DOHH2 (cell line): ENCODE measurements at regions not wholly inside any gene's neighbourhood (a gene's known extent, or its start where the extent isn't known, plus 50 kb on each side); places are given as distances from the start of the nearest gene placed in this dataset.

Experiments
- H3F3A ChIP-seq: fragments of 200-600 bp; sonication (generic), shearing (Covaris generic); 2 replicates; pipeline ENCODE4 v1.6.0; 2016; ENCODE audit warnings: antibody characterized with exemption, mild to moderate bottlenecking; ENCODE audit not compliant: control insufficient read depth, insufficient read depth
- H3K27ac ChIP-seq: fragments of 200-600 bp; sonication (generic); 2 replicates; pipeline ENCODE4 v1.5.1; 2014; ENCODE audit warnings: low read depth, mild to moderate bottlenecking, low read length, moderate library complexity
- H3K27me3 ChIP-seq: fragments of 200-600 bp; sonication (generic); 2 replicates; pipeline ENCODE4 v1.6.1; 2014; ENCODE audit warnings: mild to moderate bottlenecking, low read length, mixed read lengths; ENCODE audit not compliant: control insufficient read depth
- H3K36me3 ChIP-seq: fragments of 200-600 bp; sonication (generic); 2 replicates; pipeline ENCODE4 v1.6.1; 2014; ENCODE audit warnings: mild to moderate bottlenecking, low read length, moderate library complexity, mixed read lengths; ENCODE audit not compliant: control insufficient read depth
- H3K4me1 ChIP-seq: fragments of 200-600 bp; sonication (generic); 2 replicates; pipeline ENCODE4 v1.6.1; 2014; ENCODE audit warnings: mild to moderate bottlenecking, low read length, mixed read lengths; ENCODE audit not compliant: control insufficient read depth
- H3K4me2 ChIP-seq: fragments of 200-600 bp; sonication (generic); 2 replicates; pipeline ENCODE4 v1.6.0; 2014; ENCODE audit warnings: mild to moderate bottlenecking, low read length, moderate library complexity
- H3K4me3 ChIP-seq: fragments of 200-600 bp; sonication (generic); 2 replicates; pipeline ENCODE4 v1.5.1; 2014; ENCODE audit warnings: mild to moderate bottlenecking, low read length, mixed read lengths
- H3K79me2 ChIP-seq: fragments of 200-600 bp; sonication (generic); 2 replicates; pipeline ENCODE4 v1.6.1; 2014; ENCODE audit warnings: mild to moderate bottlenecking, low read length, mixed read lengths; ENCODE audit not compliant: control insufficient read depth
- H3K9me2 ChIP-seq: fragments of 200-600 bp; sonication (generic); replicated peaks from 2 replicates; pipeline ENCODE4 v1.6.1; 2014; ENCODE audit warnings: mild to moderate bottlenecking, low read length, mixed read lengths; ENCODE audit not compliant: control insufficient read depth
- H3K9me3 ChIP-seq: fragments of 200-600 bp; sonication (generic); 2 replicates; pipeline ENCODE4 v1.6.1; 2014; ENCODE audit warnings: antibody characterized with exemption, low read length, mixed read lengths; ENCODE audit not compliant: control insufficient read depth, insufficient read depth
- H4K20me1 ChIP-seq: fragments of 200-600 bp; sonication (generic); 2 replicates; pipeline ENCODE4 v1.6.0; 2014; ENCODE audit warnings: low read depth, mild to moderate bottlenecking, antibody characterized with exemption, low read length, moderate library complexity; ENCODE audit not compliant: control insufficient read depth, insufficient read depth
- CTCF ChIP-seq: fragments of 200-600 bp; sonication (generic); IDR thresholded peaks from one replicate; pipeline ENCODE4 v1.5.1; 2014; ENCODE audit warnings: antibody characterized with exemption, mild to moderate bottlenecking, low read depth, low read length; ENCODE audit not compliant: poor library complexity, severe bottlenecking
- EZH2phosphoT487 ChIP-seq: fragments of 200-600 bp; sonication (generic); IDR thresholded peaks from 2 replicates; pipeline ENCODE4 v1.6.1; 2017; ENCODE audit warnings: borderline replicate concordance, mild to moderate bottlenecking, antibody characterized with exemption, low read length, moderate library complexity, mixed read lengths

GRCh38 chr10:121115154-121115553 lies 264.0 kb downstream of the WDR11 start:
- Histone ChIP-seq H3K27ac (no peak overlapping the region), H3K4me2 (no peak overlapping the region), H3K4me1 (no peaks in the 10 kb centered on the region), H3K36me3 (no peaks in the 10 kb centered on the region), H3K79me2 (no peaks in the 10 kb centered on the region), H3K9me2 (no peaks in the 10 kb centered on the region), H4K20me1 (no peaks in the 10 kb centered on the region), H3F3A (no peaks in the 10 kb centered on the region), H3K9me3 (no peaks in the 10 kb centered on the region), H3K4me3 (no peak overlapping the region), H3K27me3 (no peaks in the 10 kb centered on the region; the same call in 1 of the 2 replicates)
- TF ChIP-seq EZH2phosphoT487 (no peak), CTCF (no peak)

DNA sequence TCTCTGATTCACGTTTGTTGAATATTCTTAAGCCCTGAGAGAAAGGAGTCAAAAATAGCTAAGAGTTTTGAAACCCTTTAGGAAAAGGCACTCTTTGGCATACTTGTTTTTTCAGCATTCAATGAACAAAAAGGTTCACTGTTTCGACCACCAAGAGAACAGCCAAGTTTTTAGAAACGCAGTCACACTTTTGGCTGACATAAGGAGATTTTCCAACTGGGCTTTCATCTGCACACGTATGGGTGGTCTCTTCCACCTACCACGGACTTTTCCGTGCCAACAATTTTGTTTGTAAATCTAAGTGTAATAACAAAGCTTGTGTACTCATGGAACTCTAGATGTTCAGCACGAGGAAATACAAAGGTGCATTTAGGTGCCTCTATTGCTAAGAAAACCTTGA lies 270.3 kb downstream of the WDR11 start:
- Histone ChIP-seq H3F3A (no peaks in the 10 kb centered on the region), H3K27ac (no peak overlapping the region), H3K9me2 (no peaks in the 10 kb centered on the region), H3K4me1 (no peaks in the 10 kb centered on the region), H3K9me3 (no peaks in the 10 kb centered on the region), H3K36me3 (no peaks in the 10 kb centered on the region), H3K79me2 (no peaks in the 10 kb centered on the region), H3K27me3 (no peaks in the 10 kb centered on the region; the same call in 1 of the 2 replicates), H3K4me3 (no peak overlapping the region), H3K4me2 (no peak overlapping the region), H4K20me1 (no peaks in the 10 kb centered on the region)
- TF ChIP-seq CTCF (no peak), EZH2phosphoT487 (no peak)

- no peaks in the 10 kb centered on the region for H4K20me1 ChIP-seq
- no peak overlapping the region for H3K4me3 ChIP-seq
- no peaks in the 10 kb centered on the region for H3K79me2 ChIP-seq
- H3K9me2 ChIP-seq, result no peaks in the 10 kb centered on the region
- H3K4me1 ChIP-seq, result no peaks in the 10 kb centered on the region
- H3K9me3 ChIP-seq, result no peaks in the 10 kb centered on the region
- H3K27me3 ChIP-seq, result no peaks in the 10 kb centered on the region
- no peaks in the 10 kb centered on the region for H3K36me3 ChIP-seq
- H3F3A ChIP-seq, result no peaks in the 10 kb centered on the region
- H3K4me2 ChIP-seq, result no peak overlapping the region
- TF ChIP-seq EZH2phosphoT487, result no peak
- no peak for TF ChIP-seq CTCF
- no peak overlapping the region for H3K27ac ChIP-seq
These were observed 276.2 kb downstream of the WDR11 start for GRCh38 chr10:121127151-121127906.
